GM15510 (cell line): ENCODE measurements at regions not wholly inside any gene's neighbourhood (a gene's known extent, or its start where the extent isn't known, plus 50 kb on each side); places are given as distances from the start of the nearest gene placed in this dataset.

ENCODE experiments used
- POLR2A ChIP-seq: IDR thresholded peaks from 3 replicates; pipeline ENCODE4 v1.6.1; 2011; ENCODE audit warnings: borderline replicate concordance; ENCODE audit not compliant: insufficient read length; ENCODE audit errors: extremely low read depth

DNA sequence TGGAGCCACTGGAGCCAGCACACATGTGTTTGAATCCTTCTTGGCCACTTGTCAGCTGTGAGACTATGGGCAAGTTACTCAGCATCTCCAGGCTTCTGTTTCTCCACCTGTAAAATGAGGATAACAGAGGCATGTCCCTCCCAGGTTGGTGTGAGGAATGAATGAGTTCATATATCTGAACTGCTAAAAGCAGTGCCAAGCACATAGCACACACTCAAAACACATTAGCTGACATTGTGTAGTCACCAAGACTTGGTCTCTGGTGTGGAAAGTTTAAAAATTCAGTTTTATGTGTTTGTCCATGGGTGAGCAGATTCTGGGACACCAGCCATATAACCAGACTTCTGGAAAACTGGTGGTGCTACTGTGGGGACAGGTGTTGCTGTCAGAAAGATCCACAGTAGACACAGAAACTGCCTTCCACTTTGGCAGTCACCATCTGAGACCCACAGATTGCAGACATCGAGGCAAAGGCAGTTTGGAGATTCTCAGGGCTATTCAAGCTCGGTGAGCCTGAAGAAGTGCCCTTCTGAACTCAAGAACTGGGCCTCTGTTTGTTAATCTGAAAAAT, 115.8 kb downstream of the MRPL14 start:
- no peak for TF ChIP-seq POLR2A

- TF ChIP-seq POLR2A = no peak
Measured at GRCh38 chr6:44010411-44011349, 116.6 kb downstream of the MRPL14 start.

- no peak for TF ChIP-seq POLR2A
Measured at GRCh38 chr6:44009425-44010321, 117.6 kb downstream of the MRPL14 start.

GRCh38 chr6:44008821-44009370, 118.4 kb downstream of the MRPL14 start:
- no peak for TF ChIP-seq POLR2A

DNA sequence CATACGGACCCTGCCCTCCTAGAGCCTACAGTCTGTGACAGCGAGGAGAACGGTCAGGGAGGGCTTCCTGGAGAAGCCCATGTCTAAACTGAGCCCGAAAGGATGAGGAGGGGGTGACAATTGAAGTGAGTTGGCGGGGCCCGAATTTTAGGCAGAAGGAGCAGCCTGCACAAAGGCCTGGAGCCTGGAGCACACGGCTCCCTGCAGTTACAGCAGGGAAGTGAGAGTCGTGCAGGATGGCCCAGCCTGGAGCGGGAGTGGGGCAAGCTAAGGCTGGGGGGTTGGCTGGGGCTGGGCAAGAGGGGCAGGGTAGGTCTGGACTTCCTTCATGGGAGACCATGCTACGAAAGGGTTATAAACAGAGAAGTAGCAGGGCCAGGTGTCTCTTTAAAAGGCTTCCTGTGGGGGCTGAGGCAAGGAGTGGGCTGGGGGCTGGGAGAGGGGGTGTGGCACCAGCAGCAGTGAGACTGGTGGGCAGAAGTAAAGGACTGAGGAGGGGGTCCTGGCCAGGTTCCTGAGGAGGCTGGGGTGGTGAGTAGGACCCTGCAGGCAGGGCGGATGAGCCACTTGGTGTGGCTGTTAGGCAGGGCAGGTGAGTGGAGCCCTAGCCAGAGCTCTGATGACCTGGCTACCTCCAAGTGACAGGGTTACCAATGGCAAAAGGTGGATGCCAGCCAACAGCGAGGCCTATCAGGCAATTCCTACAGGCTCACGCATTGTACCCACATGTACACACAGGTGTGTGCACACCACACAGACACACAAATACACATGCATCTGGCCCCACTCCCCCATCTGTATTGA, 119.2 kb downstream of the MRPL14 start:
- TF ChIP-seq POLR2A = no peak

DNA sequence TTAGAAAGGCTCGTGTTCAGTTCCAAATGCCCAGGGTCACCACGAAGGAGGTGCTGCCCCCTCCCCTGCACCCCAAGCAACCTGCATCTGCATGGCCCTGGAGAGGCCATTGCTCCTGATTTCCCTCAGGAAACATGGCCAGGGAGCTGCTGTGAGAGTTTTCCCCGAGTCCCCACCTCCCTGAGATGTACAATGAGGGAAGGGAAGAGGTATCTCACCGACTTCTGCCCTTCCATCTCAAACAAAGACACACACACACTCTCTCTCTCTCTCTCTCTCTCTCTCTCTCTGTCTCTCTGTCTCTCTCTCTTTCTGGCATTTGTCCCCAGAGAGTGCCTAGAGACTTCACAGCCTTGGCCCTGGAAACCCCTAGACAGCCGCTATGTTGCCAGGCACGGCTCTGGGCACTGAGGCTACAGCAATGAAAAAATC, 120.4 kb downstream of the MRPL14 start:
- TF ChIP-seq POLR2A = no peak

GRCh38 chr6:44006123-44006871, 121.0 kb downstream of the MRPL14 start:
- TF ChIP-seq POLR2A = no peak

DNA sequence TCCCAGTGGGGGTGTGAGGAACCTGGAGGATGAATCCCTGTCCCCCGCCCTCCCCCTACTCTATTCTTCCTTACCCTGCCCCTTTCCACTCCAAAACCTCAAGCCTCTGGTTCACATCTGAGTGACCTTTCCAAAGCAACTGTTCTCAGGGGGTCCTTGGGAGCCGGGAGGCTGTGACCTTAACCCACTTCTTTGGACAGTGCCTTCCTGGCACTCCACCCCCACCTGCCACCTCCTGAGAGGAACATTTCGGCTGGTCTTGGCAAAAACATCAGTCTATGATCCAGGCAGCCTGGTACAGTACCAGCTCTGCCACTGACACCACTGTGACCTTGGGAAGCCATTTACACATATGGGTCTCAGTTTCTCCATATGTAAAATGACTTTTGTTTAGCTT, 121.7 kb downstream of the MRPL14 start:
- no peak for TF ChIP-seq POLR2A

GRCh38 chr6:44004625-44005506, 122.4 kb downstream of the MRPL14 start:
- peak; percentile 7 for TF ChIP-seq POLR2A

GRCh38 chr6:44004136-44004535, 123.1 kb downstream of the MRPL14 start:
- TF ChIP-seq POLR2A = no peak

DNA sequence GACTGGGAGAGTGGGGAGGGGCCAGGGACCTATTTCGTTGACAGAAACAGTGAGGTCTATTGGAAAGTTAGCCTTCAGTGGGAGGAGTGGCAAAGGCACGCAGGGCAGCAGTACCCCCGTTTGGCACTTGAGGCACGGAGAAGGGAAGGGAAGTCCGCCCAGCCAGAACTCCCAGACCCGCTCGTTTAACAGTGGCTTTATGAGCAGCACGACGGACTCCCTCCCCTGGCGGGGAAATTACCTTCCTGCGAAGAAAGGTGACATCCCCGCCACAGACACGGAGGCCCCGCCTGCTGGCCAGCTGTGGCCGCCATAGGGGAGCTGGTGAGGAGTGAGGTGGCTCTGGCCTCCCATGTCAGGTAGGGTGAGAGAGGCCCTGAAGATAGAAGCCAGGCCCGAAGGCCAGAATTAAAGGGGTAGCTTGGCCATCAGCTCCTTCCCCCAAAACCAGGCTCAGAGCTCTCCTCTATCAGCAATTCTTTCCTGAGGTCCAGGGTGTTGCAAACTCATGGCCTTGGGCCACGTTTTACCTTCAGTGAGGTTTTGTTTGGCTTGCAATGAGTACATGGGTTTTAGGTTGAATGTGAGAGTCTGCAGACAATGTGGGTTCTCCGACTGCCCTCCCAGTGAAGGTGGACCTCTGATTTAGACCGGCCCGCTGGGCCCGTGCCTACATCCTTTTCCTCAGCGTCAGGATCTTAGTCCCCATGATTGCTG, 123.7 kb downstream of the MRPL14 start:
- no peak for TF ChIP-seq POLR2A
